Neural cell (in vitro differentiated cells): ENCODE measurements at regions not wholly inside any gene's neighbourhood (a gene's known extent, or its start where the extent isn't known, plus 50 kb on each side); places are given as distances from the start of the nearest gene placed in this dataset.

Experiments used
- EP300 ChIP-seq: fragments of 450-650 bp; conservative IDR thresholded peaks from 2 replicates; pipeline ENCODE4 v1.6.1; 2014; ENCODE audit warnings: antibody characterized with exemption, mild to moderate bottlenecking, moderate library complexity; ENCODE audit not compliant: poor library complexity, severe bottlenecking
- EZH2 ChIP-seq: fragments of 200-600, 300-800 bp; shearing (Covaris generic), sonication (generic); IDR thresholded peaks from 2 replicates; pipeline ENCODE4 v1.6.1; 2014; ENCODE audit warnings: antibody characterized with exemption, low read length, borderline replicate concordance, mild to moderate bottlenecking; ENCODE audit not compliant: insufficient read depth, poor library complexity, severe bottlenecking
- SMC3 ChIP-seq: fragments of 450-650 bp; conservative IDR thresholded peaks from 2 replicates; pipeline ENCODE4 v1.6.1; 2014; ENCODE audit warnings: antibody characterized with exemption, mild to moderate bottlenecking, moderate library complexity; ENCODE audit not compliant: poor library complexity
- TAF1 ChIP-seq: IDR thresholded peaks from 2 replicates; pipeline ENCODE4 v1.6.1; 2012; ENCODE audit warnings: low read depth
- TF ChIP-seq, protein P1 (sequence below): fragments of 450-650 bp; IDR thresholded peaks from 2 replicates; pipeline ENCODE4 v1.5.1; 2014; ENCODE audit warnings: antibody characterized with exemption, mild to moderate bottlenecking, moderate library complexity; ENCODE audit not compliant: poor library complexity, severe bottlenecking

DNA sequence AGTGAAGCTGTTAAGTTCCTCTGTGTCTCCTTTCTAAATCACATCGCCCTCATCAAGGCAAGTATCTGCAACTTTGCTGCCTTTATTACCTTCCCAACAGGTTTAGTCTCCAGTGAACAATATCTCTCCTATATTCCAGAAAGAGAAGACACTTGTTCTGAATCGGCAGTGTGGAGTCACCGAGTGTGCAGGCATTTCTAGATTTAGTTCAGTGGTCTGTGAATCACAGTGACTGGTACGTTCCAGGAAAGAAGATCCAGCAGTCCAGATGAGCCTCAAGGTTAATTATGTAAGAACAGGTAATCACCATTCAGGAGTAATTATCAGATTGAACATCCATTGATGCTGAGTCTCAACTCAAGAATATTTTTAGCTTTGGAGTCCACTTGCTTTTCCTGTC lies 497.0 kb downstream of the FOXO1 start:
- TF ChIP-seq TAF1 (no peak), EP300 (no peak), SMC3 (no peak), EZH2 (no peak)
- TF ChIP-seq, protein P1, sequence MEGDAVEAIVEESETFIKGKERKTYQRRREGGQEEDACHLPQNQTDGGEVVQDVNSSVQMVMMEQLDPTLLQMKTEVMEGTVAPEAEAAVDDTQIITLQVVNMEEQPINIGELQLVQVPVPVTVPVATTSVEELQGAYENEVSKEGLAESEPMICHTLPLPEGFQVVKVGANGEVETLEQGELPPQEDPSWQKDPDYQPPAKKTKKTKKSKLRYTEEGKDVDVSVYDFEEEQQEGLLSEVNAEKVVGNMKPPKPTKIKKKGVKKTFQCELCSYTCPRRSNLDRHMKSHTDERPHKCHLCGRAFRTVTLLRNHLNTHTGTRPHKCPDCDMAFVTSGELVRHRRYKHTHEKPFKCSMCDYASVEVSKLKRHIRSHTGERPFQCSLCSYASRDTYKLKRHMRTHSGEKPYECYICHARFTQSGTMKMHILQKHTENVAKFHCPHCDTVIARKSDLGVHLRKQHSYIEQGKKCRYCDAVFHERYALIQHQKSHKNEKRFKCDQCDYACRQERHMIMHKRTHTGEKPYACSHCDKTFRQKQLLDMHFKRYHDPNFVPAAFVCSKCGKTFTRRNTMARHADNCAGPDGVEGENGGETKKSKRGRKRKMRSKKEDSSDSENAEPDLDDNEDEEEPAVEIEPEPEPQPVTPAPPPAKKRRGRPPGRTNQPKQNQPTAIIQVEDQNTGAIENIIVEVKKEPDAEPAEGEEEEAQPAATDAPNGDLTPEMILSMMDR: no peak
